A549 (cell line): ENCODE measurements at regions not wholly inside any gene's neighbourhood (a gene's known extent, or its start where the extent isn't known, plus 50 kb on each side); places are given as distances from the start of the nearest gene placed in this dataset.

Source experiments
- ATAC-seq, 2 experiments: fragments of 200-7000 bp in 1 of 2; fragments of >200 bp in 1 of 2; cut with Nextera tagmentation in 1 of 2; cut with Tn5 transposase in 1 of 2; 3 replicates each; pipeline versions ENCODE4 v1.8.0 to v1.9.1; 2018 to 2020; ENCODE audit warnings: mild to moderate bottlenecking in 1 of 2, moderate library complexity in 1 of 2
- CTCF ChIA-PET: fragments of 300-600 bp; sonication (Branson Sonifier 250); formaldehyde crosslinking; extraction: SDS; loops from one replicate; lab custom pipeline; 2021; ENCODE audit warnings: antibody characterized with exemption, inconsistent platforms; lab: Yijun Ruan, JAX
- POLR2A ChIA-PET: fragments of 350-600 bp; formaldehyde crosslinking; extraction: SDS; loops from one replicate; lab custom pipeline; 2021; ENCODE audit warnings: antibody characterized with exemption, inconsistent platforms; lab: Yijun Ruan, JAX
- DNase-seq, 2 experiments: peaks; one replicate each; pipeline versions ENCODE4 v3.0.0 to v3.0.0-alpha.2; 2011 to 2016; ENCODE audit warnings: low read depth in 1 of 2, low spot score in 1 of 2
- FAIRE-seq: peaks from 2 replicates; lab custom pipeline; 2011; peaks lifted over from hg19 to GRCh38; lab: Jason Lieb, UNC
- H3K27ac ChIP-seq, 2 experiments: fragments of >200 bp; sonication (Bioruptor Twin); formaldehyde crosslinking; 3 replicates each; pipeline ENCODE4 v1.5.1; 2016 to 2017
- H3K4me1 ChIP-seq: fragments of >200 bp; sonication (Bioruptor Twin); formaldehyde crosslinking; 3 replicates; pipeline ENCODE4 v1.6.1; 2016
- H3K4me2 ChIP-seq: fragments of >200 bp; sonication (Bioruptor Twin); formaldehyde crosslinking; 3 replicates; pipeline ENCODE4 v1.6.1; 2016
- H3K4me3 ChIP-seq: fragments of >200 bp; sonication (Bioruptor Twin); formaldehyde crosslinking; 3 replicates; pipeline ENCODE4 v1.5.1; 2016
- H3K9me3 ChIP-seq: fragments of >200 bp; sonication (Bioruptor Twin); formaldehyde crosslinking; 3 replicates; pipeline ENCODE4 v1.6.1; 2016
- BCL3 ChIP-seq: fragments of >200 bp; sonication (Bioruptor Twin); formaldehyde crosslinking; IDR thresholded peaks from 3 replicates; pipeline ENCODE4 v1.6.1; 2016
- BHLHE40 ChIP-seq: IDR thresholded peaks from 2 replicates; pipeline ENCODE4 v1.6.1; 2012; ENCODE audit warnings: low read depth, low read length, inconsistent platforms
- CBX2 ChIP-seq: fragments of 200-600 bp; sonication (generic); IDR thresholded peaks from 2 replicates; pipeline ENCODE4 v1.6.1; 2016; ENCODE audit warnings: low read depth, mild to moderate bottlenecking, borderline replicate concordance
- CEBPB ChIP-seq, 2 experiments: fragments of >200 bp in 1 of 2; sonication (Bioruptor Twin) in 1 of 2; formaldehyde crosslinking in 1 of 2; IDR thresholded peaks; 2 replicates each; pipeline ENCODE4 v1.6.1; 2012 to 2016
- ESRRA ChIP-seq: fragments of 150-350 bp; IDR thresholded peaks from 2 replicates; pipeline ENCODE4 v1.6.1; 2014; ENCODE audit warnings: mild to moderate bottlenecking, low read length, borderline replicate concordance
- FOSB ChIP-seq: fragments of 250-450 bp; sonication (Bioruptor Pico); IDR thresholded peaks from 2 replicates; pipeline ENCODE4 v1.5.0; 2020; ENCODE audit warnings: mild to moderate bottlenecking, moderate library complexity
- HEYL ChIP-seq: fragments of 250-450 bp; sonication (Bioruptor Pico); IDR thresholded peaks from 2 replicates; pipeline ENCODE4 v1.8.0; 2021; ENCODE audit warnings: mild to moderate bottlenecking, moderate library complexity
- HMGXB4 ChIP-seq: fragments of 250-450 bp; sonication (Bioruptor Pico); IDR thresholded peaks from 2 replicates; pipeline ENCODE4 v1.5.0; 2021; ENCODE audit warnings: mild to moderate bottlenecking, moderate library complexity, borderline replicate concordance
- JUNB ChIP-seq: fragments of >200 bp; sonication (Bioruptor Twin); formaldehyde crosslinking; IDR thresholded peaks from 2 replicates; pipeline ENCODE4 v1.6.1; 2016
- KDM1A ChIP-seq: fragments of 200-600 bp; sonication (generic); IDR thresholded peaks from 2 replicates; pipeline ENCODE4 v1.6.1; 2016; ENCODE audit warnings: low read depth, mild to moderate bottlenecking
- KDM5A ChIP-seq: fragments of 200-600 bp; sonication (generic); IDR thresholded peaks from 2 replicates; pipeline ENCODE4 v1.6.1; 2016; ENCODE audit warnings: antibody characterized with exemption, mild to moderate bottlenecking
- NPAS2 ChIP-seq: fragments of 250-450 bp; sonication (Bioruptor Pico); IDR thresholded peaks from 2 replicates; pipeline ENCODE4 v1.8.0; 2022; ENCODE audit warnings: mild to moderate bottlenecking, moderate library complexity, borderline replicate concordance
- NR3C1 ChIP-seq: fragments of >200 bp; sonication (Bioruptor Twin); formaldehyde crosslinking; IDR thresholded peaks from 3 replicates; pipeline ENCODE4 v1.6.1; 2017
- PHF8 ChIP-seq: fragments of 200-600 bp; sonication (generic); IDR thresholded peaks from 2 replicates; pipeline ENCODE4 v1.6.1; 2016; ENCODE audit warnings: low read depth, mild to moderate bottlenecking, antibody characterized with exemption, moderate library complexity, borderline replicate concordance
- RARB ChIP-seq: fragments of 250-450 bp; sonication (Bioruptor Pico); IDR thresholded peaks from 2 replicates; pipeline ENCODE4 v1.8.0; 2021; ENCODE audit warnings: mild to moderate bottlenecking, moderate library complexity
- RCOR1 ChIP-seq: fragments of 150-350 bp; IDR thresholded peaks from 2 replicates; pipeline ENCODE4 v1.6.1; 2014; ENCODE audit warnings: antibody characterized with exemption, low read length, low read depth
- SMC3 ChIP-seq: fragments of >200 bp; sonication (Bioruptor Twin); formaldehyde crosslinking; IDR thresholded peaks from 3 replicates; pipeline ENCODE4 v1.6.1; 2018; ENCODE audit warnings: inconsistent platforms
- ZFP36 ChIP-seq: fragments of 450-650 bp; IDR thresholded peaks from 2 replicates; pipeline ENCODE4 v1.6.1; 2014; ENCODE audit warnings: borderline replicate concordance; ENCODE audit not compliant: partially characterized antibody
- ZSCAN20 ChIP-seq: fragments of 250-450 bp; sonication (Bioruptor Pico); IDR thresholded peaks from 2 replicates; pipeline ENCODE4 v1.8.0; 2022; ENCODE audit warnings: mild to moderate bottlenecking, moderate library complexity
- WGBS: methylation state at CpG from one replicate; pipeline ENCODE4 v1.1.6; 2017; ENCODE audit errors: missing lambda C conversion rate; 5-methylcytosine and 5-hydroxymethylcytosine counted together
- TF ChIP-seq, protein P1 (sequence below): fragments of 150-350 bp; IDR thresholded peaks from 2 replicates; pipeline ENCODE4 v1.6.1; 2014; ENCODE audit warnings: low read depth, mild to moderate bottlenecking, low read length
- TF ChIP-seq, protein P2 (sequence below): fragments of >200 bp; sonication (Bioruptor Twin); formaldehyde crosslinking; IDR thresholded peaks from 3 replicates; pipeline ENCODE4 v1.5.1; 2016
- TF ChIP-seq, protein P3 (sequence below): IDR thresholded peaks from 2 replicates; pipeline ENCODE4 v1.6.1; 2012

DNA sequence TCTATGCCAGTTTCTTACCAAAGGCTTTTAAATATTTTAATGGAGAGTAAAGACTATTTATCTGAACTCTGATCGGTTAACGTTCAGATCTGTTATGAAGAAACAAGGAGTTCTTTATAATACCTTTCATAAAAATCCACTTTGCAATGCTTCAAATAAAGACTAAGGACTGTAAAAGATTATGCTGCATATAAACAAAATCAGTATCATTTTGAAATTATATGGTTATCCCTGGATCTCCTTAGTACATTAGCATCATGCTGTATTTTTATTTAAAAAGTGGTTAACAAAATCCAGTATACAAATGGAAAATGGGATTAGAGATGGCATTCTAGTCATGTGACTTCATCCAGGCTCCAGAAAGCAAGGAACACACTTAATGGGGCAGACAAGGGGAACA lies 386.8 kb downstream of the LMO4 start (continued):
- no peak for TF ChIP-seq NR3C1
- TF ChIP-seq CEBPB (IDR thresholded peaks at IDR 0.05), result no peak
- TF ChIP-seq RCOR1, result no peak

- peaks cover 10% of the 10 kb centered on the region; the same call in 1 of the 3 replicates for H3K4me1 ChIP-seq
- CTCF ChIA-PET, result no interaction called here
- TF ChIP-seq HMGXB4 (CRISPR knock-in tag) (no peak), NPAS2 (CRISPR knock-in tag) (no peak), JUNB (no peak), ESRRA (no peak), PHF8 (no peak), HEYL (CRISPR knock-in tag) (no peak), RARB (CRISPR knock-in tag) (no peak), BCL3 (no peak), BHLHE40 (no peak), CBX2 (no peak), NR3C1 (no peak), KDM5A (no peak), ZSCAN20 (CRISPR knock-in tag) (no peak), KDM1A (no peak), SMC3 (no peak), ZFP36 (no peak), FOSB (CRISPR knock-in tag) (no peak)
- TF ChIP-seq, protein P1, sequence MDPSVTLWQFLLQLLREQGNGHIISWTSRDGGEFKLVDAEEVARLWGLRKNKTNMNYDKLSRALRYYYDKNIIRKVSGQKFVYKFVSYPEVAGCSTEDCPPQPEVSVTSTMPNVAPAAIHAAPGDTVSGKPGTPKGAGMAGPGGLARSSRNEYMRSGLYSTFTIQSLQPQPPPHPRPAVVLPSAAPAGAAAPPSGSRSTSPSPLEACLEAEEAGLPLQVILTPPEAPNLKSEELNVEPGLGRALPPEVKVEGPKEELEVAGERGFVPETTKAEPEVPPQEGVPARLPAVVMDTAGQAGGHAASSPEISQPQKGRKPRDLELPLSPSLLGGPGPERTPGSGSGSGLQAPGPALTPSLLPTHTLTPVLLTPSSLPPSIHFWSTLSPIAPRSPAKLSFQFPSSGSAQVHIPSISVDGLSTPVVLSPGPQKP, result no peak
- TF ChIP-seq, protein P2, sequence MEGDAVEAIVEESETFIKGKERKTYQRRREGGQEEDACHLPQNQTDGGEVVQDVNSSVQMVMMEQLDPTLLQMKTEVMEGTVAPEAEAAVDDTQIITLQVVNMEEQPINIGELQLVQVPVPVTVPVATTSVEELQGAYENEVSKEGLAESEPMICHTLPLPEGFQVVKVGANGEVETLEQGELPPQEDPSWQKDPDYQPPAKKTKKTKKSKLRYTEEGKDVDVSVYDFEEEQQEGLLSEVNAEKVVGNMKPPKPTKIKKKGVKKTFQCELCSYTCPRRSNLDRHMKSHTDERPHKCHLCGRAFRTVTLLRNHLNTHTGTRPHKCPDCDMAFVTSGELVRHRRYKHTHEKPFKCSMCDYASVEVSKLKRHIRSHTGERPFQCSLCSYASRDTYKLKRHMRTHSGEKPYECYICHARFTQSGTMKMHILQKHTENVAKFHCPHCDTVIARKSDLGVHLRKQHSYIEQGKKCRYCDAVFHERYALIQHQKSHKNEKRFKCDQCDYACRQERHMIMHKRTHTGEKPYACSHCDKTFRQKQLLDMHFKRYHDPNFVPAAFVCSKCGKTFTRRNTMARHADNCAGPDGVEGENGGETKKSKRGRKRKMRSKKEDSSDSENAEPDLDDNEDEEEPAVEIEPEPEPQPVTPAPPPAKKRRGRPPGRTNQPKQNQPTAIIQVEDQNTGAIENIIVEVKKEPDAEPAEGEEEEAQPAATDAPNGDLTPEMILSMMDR, result no peak
- TF ChIP-seq, protein P3, sequence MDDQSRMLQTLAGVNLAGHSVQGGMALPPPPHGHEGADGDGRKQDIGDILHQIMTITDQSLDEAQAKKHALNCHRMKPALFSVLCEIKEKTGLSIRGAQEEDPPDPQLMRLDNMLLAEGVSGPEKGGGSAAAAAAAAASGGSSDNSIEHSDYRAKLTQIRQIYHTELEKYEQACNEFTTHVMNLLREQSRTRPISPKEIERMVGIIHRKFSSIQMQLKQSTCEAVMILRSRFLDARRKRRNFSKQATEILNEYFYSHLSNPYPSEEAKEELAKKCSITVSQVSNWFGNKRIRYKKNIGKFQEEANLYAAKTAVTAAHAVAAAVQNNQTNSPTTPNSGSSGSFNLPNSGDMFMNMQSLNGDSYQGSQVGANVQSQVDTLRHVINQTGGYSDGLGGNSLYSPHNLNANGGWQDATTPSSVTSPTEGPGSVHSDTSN, result no peak
- TF ChIP-seq, all 56 proteins: peak for 0
- WGBS, result 93% methylated on average over 2 of the region's 2 CpGs
- Histone ChIP-seq H3K4me3 (no peak overlapping the region), H3K27ac (no peak overlapping the region), H3K9me3 (no peaks in the 10 kb centered on the region), H3K4me2 (no peak overlapping the region)
- DNase-seq, result no peak
- FAIRE-seq, result no peak
- ATAC-seq, result no peak
- POLR2A ChIA-PET, result no interaction called here
These were observed 388.5 kb downstream of the LMO4 start for GRCh38 chr1:87717157-87717670.
